ENCODE measurements at regions not wholly inside any gene's neighbourhood (a gene's known extent, or its start where the extent isn't known, plus 50 kb on each side); places are given as distances from the start of the nearest gene placed in this dataset.

GRCh38 chr12:23359975-23360701 lies 589.3 kb downstream of the SOX5 start:
- Histone ChIP-seq H3K56ac (ENCODE audit: insufficient read length, low read depth, low read length) (no peak overlapping the region), H3K18ac (ENCODE audit: insufficient read length, low read depth, low read length) (no peak overlapping the region), H3K27me3 (ENCODE audit: insufficient read depth, low read length) (no peaks in the 10 kb centered on the region), H2AK5ac (ENCODE audit: insufficient read length, low read length) (no peak overlapping the region), H2BK120ac (ENCODE audit: low read depth, low read length, poor library complexity, severe bottlenecking) (no peak overlapping the region), H2BK12ac (ENCODE audit: insufficient read length, low read depth, low read length) (no peak overlapping the region), H3K14ac (ENCODE audit: insufficient read depth, low read length) (no peak overlapping the region), H4K8ac (replicated peaks; ENCODE audit: insufficient read length, low read depth, low read length) (no peak overlapping the region), H3K4me1 (ENCODE audit: insufficient read depth, low read length) (no peaks in the 10 kb centered on the region), H4K91ac (ENCODE audit: insufficient read length, low read depth, low read length) (no peak overlapping the region), H3K4ac (ENCODE audit: low read depth, low read length) (no peak overlapping the region), H3K9ac (ENCODE audit: extremely low read depth, insufficient read length, low read length) (no peak overlapping the region), H4K20me1 (ENCODE audit: control insufficient read depth, insufficient read depth, insufficient read length) (no peaks in the 10 kb centered on the region), H2AFZ (ENCODE audit: low read length) (no peak overlapping the region), H2BK20ac (ENCODE audit: low read depth, low read length, poor library complexity, severe bottlenecking) (no peak overlapping the region), H2BK5ac (ENCODE audit: insufficient read length, low read length) (no peak overlapping the region), H3K4me2 (ENCODE audit: insufficient read depth, insufficient read length, low read length) (no peak overlapping the region), H3K23me2 (ENCODE audit: insufficient read length, low read depth, low read length, poor library complexity, severe bottlenecking) (no peaks in the 10 kb centered on the region), H3K9me3 (ENCODE audit: control insufficient read depth, low read depth, low read length) (no peaks in the 10 kb centered on the region), H2BK15ac (ENCODE audit: low read depth, low read length) (no peak overlapping the region), H3K79me2 (ENCODE audit: insufficient read depth, low read length) (no peaks in the 10 kb centered on the region), H4K5ac (ENCODE audit: insufficient read length, low read depth, low read length) (no peak overlapping the region), H3K79me1 (ENCODE audit: insufficient read depth, low read depth, low read length, poor library complexity, severe bottlenecking) (no peaks in the 10 kb centered on the region), H3K27ac (ENCODE audit: insufficient read length, low read depth, low read length) (no peak overlapping the region), H3T11ph (ENCODE audit: low read length) (no peak overlapping the region), H3K23ac (ENCODE audit: insufficient read length, low read depth, low read length) (no peak overlapping the region)
- H3K4me3 Mint-ChIP-seq: no peak overlapping the region
- no peak overlapping the region for H3K27ac Mint-ChIP-seq
- no peaks in the 10 kb centered on the region for H3K27me3 Mint-ChIP-seq (ENCODE audit: low read depth)
- TF ChIP-seq CTCF (conservative IDR thresholded peaks at IDR 0.05): no peak
- no peaks in the 10 kb centered on the region for H3K4me1 Mint-ChIP-seq
- H3K36me3 Mint-ChIP-seq (ENCODE audit: insufficient read depth in 1 of 3, low read depth in 3 of 3): peaks cover 0 to 5% (median 0%) of the 10 kb centered on the region in 3 experiments; a peak in 2 of 7 replicates
- H3K9me3 Mint-ChIP-seq: peaks cover 2 to 8% of the 10 kb centered on the region in 2 experiments
- no CpG with 5 or more reads among the region's 3 CpGs for WGBS (ENCODE audit: extremely low coverage, insufficient read length, low lambda C conversion rate)
- no peak for DNase-seq
